WTC11 (cell line): ENCODE measurements at regions not wholly inside any gene's neighbourhood (a gene's known extent, or its start where the extent isn't known, plus 50 kb on each side); places are given as distances from the start of the nearest gene placed in this dataset.
A peak's percentile ranks its signal among the peaks of the same experiment; 100 is the strongest.

ENCODE experiments used
- ATAC-seq: fragments of 200-7000 bp; cut with Tn5 transposase; 2 replicates; pipeline ENCODE4 v1.10.0; 2021; ENCODE audit warnings: mild to moderate bottlenecking, moderate library complexity
- CTCF ChIA-PET: fragments of 300-600 bp; sonication (Branson Sonifier 250); formaldehyde crosslinking; loops from one replicate; lab custom pipeline; 2021; ENCODE audit warnings: antibody characterized with exemption; lab: Charles Lee
- POLR2A ChIA-PET: fragments of 350-600 bp; sonication (Branson Sonifier 250); formaldehyde crosslinking; loops from one replicate; lab custom pipeline; 2021; ENCODE audit warnings: antibody characterized with exemption; lab: Charles Lee
- DNase-seq: peaks from one replicate; pipeline ENCODE4 v3.0.0; 2021; ENCODE audit warnings: low spot score
- H3K27ac Mint-ChIP-seq: 2 replicates; pipeline ENCODE4 v1.8.0; 2021; ENCODE audit warnings: mixed read lengths
- H3K27me3 Mint-ChIP-seq: 2 replicates; pipeline ENCODE4 v1.8.0; 2021; ENCODE audit warnings: low read depth, mild to moderate bottlenecking, moderate library complexity, mixed read lengths
- H3K36me3 Mint-ChIP-seq: 2 replicates; pipeline ENCODE4 v1.8.0; 2021; ENCODE audit warnings: mixed read lengths
- H3K4me1 Mint-ChIP-seq: 2 replicates; pipeline ENCODE4 v1.8.0; 2022; ENCODE audit warnings: mixed read lengths
- H3K4me3 Mint-ChIP-seq: 2 replicates; pipeline ENCODE4 v1.8.0; 2021; ENCODE audit warnings: mild to moderate bottlenecking, moderate library complexity, mixed read lengths
- H3K9me3 Mint-ChIP-seq: 2 replicates; pipeline ENCODE4 v1.8.0; 2021; ENCODE audit warnings: mixed read lengths
- AR ChIP-seq: fragments of 250-450 bp; sonication (Bioruptor Pico); IDR thresholded peaks from 2 replicates; pipeline ENCODE4 v1.9.0; 2021; ENCODE audit warnings: mild to moderate bottlenecking
- CREM ChIP-seq: sonication (generic); formaldehyde crosslinking; IDR thresholded peaks from 2 replicates; pipeline ENCODE4 v1.8.1; 2022; ENCODE audit warnings: mild to moderate bottlenecking, missing genetic modification reagents, moderate library complexity
- E2F1 ChIP-seq: sonication (generic); formaldehyde crosslinking; IDR thresholded peaks from 2 replicates; pipeline ENCODE4 v1.8.0; 2022; ENCODE audit warnings: mild to moderate bottlenecking, missing genetic modification reagents
- E2F4 ChIP-seq: sonication (generic); formaldehyde crosslinking; IDR thresholded peaks from 2 replicates; pipeline ENCODE4 v1.8.1; 2022; ENCODE audit warnings: low read depth, mild to moderate bottlenecking, moderate library complexity, missing genetic modification reagents, borderline replicate concordance
- EMX1 ChIP-seq: fragments of 250-450 bp; sonication (Bioruptor Pico); IDR thresholded peaks from 2 replicates; pipeline ENCODE4 v1.8.0; 2021; ENCODE audit warnings: mild to moderate bottlenecking
- ETV6 ChIP-seq: sonication (generic); formaldehyde crosslinking; IDR thresholded peaks from 2 replicates; pipeline ENCODE4 v1.8.1; 2022; ENCODE audit warnings: mild to moderate bottlenecking, missing genetic modification reagents
- FOXK1 ChIP-seq: sonication (generic); formaldehyde crosslinking; IDR thresholded peaks from 2 replicates; pipeline ENCODE4 v1.8.0; 2022; ENCODE audit warnings: mild to moderate bottlenecking, moderate library complexity, missing genetic modification reagents
- HMGA2 ChIP-seq: fragments of 250-450 bp; sonication (Bioruptor Pico); IDR thresholded peaks from 2 replicates; pipeline ENCODE4 v1.4.0; 2021; ENCODE audit warnings: mild to moderate bottlenecking, moderate library complexity
- HMGXB4 ChIP-seq: sonication (generic); formaldehyde crosslinking; IDR thresholded peaks from 2 replicates; pipeline ENCODE4 v1.8.1; 2023; ENCODE audit warnings: mild to moderate bottlenecking, moderate library complexity, missing genetic modification reagents
- NFE2L1 ChIP-seq: sonication (generic); formaldehyde crosslinking; IDR thresholded peaks from 2 replicates; pipeline ENCODE4 v1.8.1; 2023; ENCODE audit warnings: missing genetic modification reagents
- NFYB ChIP-seq: sonication (generic); formaldehyde crosslinking; conservative IDR thresholded peaks from 2 replicates; pipeline ENCODE4 v1.8.0; 2022; ENCODE audit warnings: low read depth, missing genetic modification reagents
- NR3C1 ChIP-seq: sonication (generic); formaldehyde crosslinking; conservative IDR thresholded peaks from 2 replicates; pipeline ENCODE4 v1.8.1; 2023; ENCODE audit warnings: low read depth, mild to moderate bottlenecking, missing genetic modification reagents
- SMAD3 ChIP-seq: sonication (generic); formaldehyde crosslinking; IDR thresholded peaks from 2 replicates; pipeline ENCODE4 v1.8.0; 2022; ENCODE audit warnings: missing genetic modification reagents, mild to moderate bottlenecking, borderline replicate concordance
- SOX15 ChIP-seq: fragments of 250-450 bp; sonication (Bioruptor Pico); IDR thresholded peaks from 2 replicates; pipeline ENCODE4 v1.9.0; 2021; ENCODE audit warnings: mild to moderate bottlenecking
- USF2 ChIP-seq: sonication (generic); formaldehyde crosslinking; IDR thresholded peaks from 2 replicates; pipeline ENCODE4 v1.8.1; 2023; ENCODE audit warnings: mild to moderate bottlenecking, missing genetic modification reagents, moderate library complexity
- ZNF232 ChIP-seq: sonication (generic); formaldehyde crosslinking; IDR thresholded peaks from 2 replicates; pipeline ENCODE4 v1.8.0; 2022; ENCODE audit warnings: mild to moderate bottlenecking, missing genetic modification reagents
- ZNF532 ChIP-seq: fragments of 250-450 bp; sonication (Bioruptor Pico); IDR thresholded peaks from 2 replicates; pipeline ENCODE4 v1.9.0; 2021; ENCODE audit warnings: mild to moderate bottlenecking, borderline replicate concordance

GRCh38 chr10:23614483-23614882 lies 175.6 kb downstream of the OTUD1 start:
- H3K9me3 Mint-ChIP-seq: peaks cover 8% of the 10 kb centered on the region
- no peak for ATAC-seq
- ChIA-PET POLR2A (no interaction called here), CTCF (no interaction called here)
- no peaks in the 10 kb centered on the region for H3K4me1 Mint-ChIP-seq
- DNase-seq: no peak
- no peak overlapping the region for H3K27ac Mint-ChIP-seq
- H3K4me3 Mint-ChIP-seq: no peak overlapping the region
- TF ChIP-seq FOXK1 (CRISPR knock-in tag): no peak
- TF ChIP-seq HMGA2 (CRISPR knock-in tag): no peak
- no peaks in the 10 kb centered on the region for H3K36me3 Mint-ChIP-seq
- H3K27me3 Mint-ChIP-seq: no peaks in the 10 kb centered on the region

GRCh38 chr10:23630376-23630775 lies 191.5 kb downstream of the OTUD1 start:
- CTCF ChIA-PET: interaction anchor here (0.7 to 1.1 kb wide), 2 partner anchors 9 to 25 kb away, joined by 3 to 5 read pairs; no protein-coding TSS in a partner anchor
- peaks cover 8% of the 10 kb centered on the region for H3K9me3 Mint-ChIP-seq
- POLR2A ChIA-PET: no interaction called here
- peaks cover 8% of the 10 kb centered on the region for H3K4me1 Mint-ChIP-seq
- H3K36me3 Mint-ChIP-seq: no peaks in the 10 kb centered on the region
- H3K4me3 Mint-ChIP-seq: no peak overlapping the region
- no peak for TF ChIP-seq SOX15 (CRISPR knock-in tag)
- no peak for TF ChIP-seq SMAD3
- no peak for TF ChIP-seq ZNF532
- no peak for TF ChIP-seq HMGA2 (CRISPR knock-in tag)
- no peak for TF ChIP-seq AR (CRISPR knock-in tag)
- TF ChIP-seq NFE2L1: no peak
- no peak for TF ChIP-seq NFYB
- TF ChIP-seq E2F4: no peak
- no peak for TF ChIP-seq ETV6 (CRISPR knock-in tag)
- TF ChIP-seq EMX1 (CRISPR knock-in tag): no peak
- no peak for TF ChIP-seq CREM
- TF ChIP-seq USF2: no peak
- TF ChIP-seq, all 79 proteins: peak for 0
- H3K27me3 Mint-ChIP-seq: no peaks in the 10 kb centered on the region
- ATAC-seq: peak; percentile 30; the same call in 1 of the 2 replicates
- DNase-seq: no peak
- H3K27ac Mint-ChIP-seq: no peak overlapping the region

- no peak for DNase-seq
- CTCF ChIA-PET: interaction anchor here (0.7 to 1.1 kb wide), 2 partner anchors 10 to 25 kb away, joined by 3 to 5 read pairs; no protein-coding TSS in a partner anchor
- TF ChIP-seq AR (CRISPR knock-in tag) (no peak), E2F1 (CRISPR knock-in tag) (no peak), HMGXB4 (no peak), ZNF232 (no peak), NR3C1 (CRISPR knock-in tag) (no peak)
Observed at GRCh38 chr10:23630885-23631284, 192.0 kb downstream of the OTUD1 start.

More at GRCh38 chr10:23630885-23631284, 192.0 kb downstream of the OTUD1 start:
- POLR2A ChIA-PET: no interaction called here
- peak; percentile 75 for ATAC-seq
- Mint-ChIP-seq H3K36me3 (no peaks in the 10 kb centered on the region), H3K4me1 (peaks cover 8% of the 10 kb centered on the region), H3K27ac (no peak overlapping the region), H3K27me3 (no peaks in the 10 kb centered on the region), H3K4me3 (no peak overlapping the region), H3K9me3 (peaks cover 8% of the 10 kb centered on the region)
